HepG2 (cell line): ENCODE measurements at regions not wholly inside any gene's neighbourhood (a gene's known extent, or its start where the extent isn't known, plus 50 kb on each side); places are given as distances from the start of the nearest gene placed in this dataset.
A peak's percentile ranks its signal among the peaks of the same experiment; 100 is the strongest.

Experiments used
- ATAC-seq: fragments of 200-7000 bp; cut with Tn5 transposase; 3 replicates; pipeline ENCODE4 v1.9.1; 2020; ENCODE audit warnings: mild to moderate bottlenecking, moderate library complexity
- BruUV-seq: library from RNA; stranded (reverse); fragments of 400-500 nt; replicated peaks from 2 replicates; lab custom pipeline; 2021; lab: Mats Ljungman, UMichigan
- CTCF ChIA-PET: fragments of 300-600 bp; formaldehyde crosslinking; extraction: SDS; loops from one replicate; lab custom pipeline; 2021; ENCODE audit warnings: low total read pairs, inconsistent platforms, low intra/inter-chr PET ratio; lab: Yijun Ruan, JAX
- POLR2A ChIA-PET: fragments of 350-600 bp; sonication (Branson Sonifier 250); formaldehyde crosslinking; loops from one replicate; lab custom pipeline; 2020; ENCODE audit warnings: antibody characterized with exemption, inconsistent platforms; lab: Yijun Ruan, JAX
- DNase-seq: peaks from one replicate; pipeline ENCODE4 v3.0.0-alpha.2; 2015; ENCODE audit warnings: low spot score
- FAIRE-seq: peaks from 3 replicates; lab custom pipeline; 2011; peaks lifted over from hg19 to GRCh38; lab: Jason Lieb, UNC
- H2AFZ ChIP-seq: one replicate; pipeline ENCODE4 v1.6.1; 2011; ENCODE audit warnings: low read length, inconsistent platforms
- H3K27ac ChIP-seq: fragments of 300-600 bp; 3 replicates; pipeline ENCODE4 v1.8.0; 2011; ENCODE audit warnings: mixed run types, mild to moderate bottlenecking, mixed read lengths, low read length, inconsistent platforms; ENCODE audit not compliant: insufficient read depth; ENCODE audit errors: extremely low read length
- H3K27me3 ChIP-seq, 2 experiments: fragments of 200-600 bp in 1 of 2; 2 replicates in 1 of 2; 3 replicates in 1 of 2; pipeline versions ENCODE4 v1.6.0 to v1.8.0; 2011; ENCODE audit warnings: low read length in 2 of 2, mild to moderate bottlenecking in 2 of 2, moderate library complexity in 2 of 2, inconsistent platforms in 1 of 2; ENCODE audit not compliant: insufficient read depth in 2 of 2, control insufficient read depth in 1 of 2
- H3K36me3 ChIP-seq, 2 experiments: fragments of 200-600 bp in 1 of 2; replicated peaks in 1 of 2; 2 replicates in 1 of 2; 3 replicates in 1 of 2; pipeline versions ENCODE4 v1.5.1 to v1.8.0; 2011; ENCODE audit warnings: low read length in 2 of 2, inconsistent platforms in 1 of 2; ENCODE audit not compliant: insufficient read depth in 2 of 2, control insufficient read depth in 1 of 2
- H3K4me1 ChIP-seq: 2 replicates; pipeline ENCODE4 v1.5.1; 2012; ENCODE audit warnings: low read length, inconsistent platforms; ENCODE audit not compliant: insufficient read depth
- H3K4me2 ChIP-seq: 2 replicates; pipeline ENCODE4 v1.6.0; 2011; ENCODE audit warnings: low read depth, low read length, inconsistent platforms
- H3K4me3 ChIP-seq, 3 experiments: fragments of 200-600 bp in 1 of 3; sonication (generic), shearing (Covaris generic) in 1 of 3; replicated peaks in 1 of 3; 2 replicates each; pipeline ENCODE4 v1.5.1; 2011 to 2016; ENCODE audit warnings: low read length in 3 of 3, inconsistent platforms in 2 of 3, low read depth in 2 of 3, mild to moderate bottlenecking in 2 of 3, control low read depth in 1 of 3, mixed read lengths in 1 of 3; ENCODE audit not compliant: insufficient read depth in 1 of 3
- H3K79me2 ChIP-seq: one replicate; pipeline ENCODE4 v1.6.1; 2011; ENCODE audit warnings: low read length, inconsistent platforms; ENCODE audit not compliant: insufficient read depth
- H3K9ac ChIP-seq: 2 replicates; pipeline ENCODE4 v1.6.0; 2011; ENCODE audit warnings: mild to moderate bottlenecking, low read depth, low read length, inconsistent platforms; ENCODE audit not compliant: insufficient read depth
- H3K9me3 ChIP-seq: 2 replicates; pipeline ENCODE4 v1.5.1; 2012; ENCODE audit warnings: mild to moderate bottlenecking, low read length
- H4K20me1 ChIP-seq: 2 replicates; pipeline ENCODE4 v1.6.0; 2011; ENCODE audit warnings: inconsistent platforms, mild to moderate bottlenecking, low read length, moderate library complexity; ENCODE audit not compliant: insufficient read depth
- CCAR2 ChIP-seq: fragments of 200-400 bp; formaldehyde crosslinking; optimal IDR thresholded peaks from 2 replicates; pipeline ENCODE3; 2018; ENCODE audit warnings: low read depth, mild to moderate bottlenecking, low read length, moderate library complexity
- FOXC1 ChIP-seq: sonication (generic); formaldehyde crosslinking; IDR thresholded peaks from 2 replicates; pipeline ENCODE4 v1.8.0; 2022; ENCODE audit warnings: mild to moderate bottlenecking, missing genetic modification reagents, borderline replicate concordance
- NFYC ChIP-seq: IDR thresholded peaks from 2 replicates; pipeline ENCODE4 v1.6.1; 2016; ENCODE audit warnings: missing genetic modification reagents, missing compliant biosample characterization
- SSRP1 ChIP-seq: IDR thresholded peaks from 2 replicates; pipeline ENCODE4 v1.6.1; 2016; ENCODE audit warnings: control low read depth
- TEAD3 ChIP-seq: optimal IDR thresholded peaks from 2 replicates; pipeline ENCODE3; 2016; ENCODE audit warnings: borderline replicate concordance
- ZNF138 ChIP-seq: sonication (generic); formaldehyde crosslinking; IDR thresholded peaks from 2 replicates; pipeline ENCODE4 v1.5.0; 2020; ENCODE audit warnings: mild to moderate bottlenecking, low read depth, missing genetic modification reagents
- ZNF143 ChIP-seq: sonication (generic); formaldehyde crosslinking; IDR thresholded peaks from 2 replicates; pipeline ENCODE4 v1.4.0; 2020; ENCODE audit warnings: missing genetic modification reagents
- ZNF367 ChIP-seq: sonication (generic); formaldehyde crosslinking; IDR thresholded peaks from 2 replicates; pipeline ENCODE4 v1.4.0; 2020; ENCODE audit warnings: missing genetic modification reagents, borderline replicate concordance
- ZNF446 ChIP-seq: sonication (generic); formaldehyde crosslinking; IDR thresholded peaks from 2 replicates; pipeline ENCODE4 v1.5.0; 2020; ENCODE audit warnings: mild to moderate bottlenecking, missing genetic modification reagents
- ZNF749 ChIP-seq: sonication (generic); formaldehyde crosslinking; IDR thresholded peaks from 2 replicates; pipeline ENCODE4 v1.8.0; 2022; ENCODE audit warnings: mild to moderate bottlenecking, missing genetic modification reagents, moderate library complexity, borderline replicate concordance
- WGBS: methylation state at CpG from one replicate; pipeline ENCODE4 v1.1.6; 2017; ENCODE audit warnings: low lambda C conversion rate; 5-methylcytosine and 5-hydroxymethylcytosine counted together
- in situ Hi-C: cut with HindIII; loops from 2 replicates; pipeline ENCODE4 v1.10.0; 2017; ENCODE audit warnings: low pct_unique_long_range_greater_than_20kb; ENCODE audit not compliant: extremely low pct_ligation_motif_present
- intact Hi-C: fragments of 100-400 bp; cut with micrococcal nuclease; formaldehyde crosslinking; loops from one replicate; pipeline ENCODE4 v1.10.0; 2022; ENCODE audit not compliant: unreplicated experiment
- TF ChIP-seq, protein P1 (sequence below): sonication (generic); formaldehyde crosslinking; IDR thresholded peaks from 2 replicates; pipeline ENCODE4 v1.5.1; 2020; ENCODE audit warnings: mild to moderate bottlenecking, missing genetic modification reagents, moderate library complexity
- TF ChIP-seq, protein P2 (sequence below): sonication (generic); formaldehyde crosslinking; IDR thresholded peaks from 2 replicates; pipeline ENCODE4 v1.4.0; 2020; ENCODE audit warnings: missing genetic modification reagents

DNA sequence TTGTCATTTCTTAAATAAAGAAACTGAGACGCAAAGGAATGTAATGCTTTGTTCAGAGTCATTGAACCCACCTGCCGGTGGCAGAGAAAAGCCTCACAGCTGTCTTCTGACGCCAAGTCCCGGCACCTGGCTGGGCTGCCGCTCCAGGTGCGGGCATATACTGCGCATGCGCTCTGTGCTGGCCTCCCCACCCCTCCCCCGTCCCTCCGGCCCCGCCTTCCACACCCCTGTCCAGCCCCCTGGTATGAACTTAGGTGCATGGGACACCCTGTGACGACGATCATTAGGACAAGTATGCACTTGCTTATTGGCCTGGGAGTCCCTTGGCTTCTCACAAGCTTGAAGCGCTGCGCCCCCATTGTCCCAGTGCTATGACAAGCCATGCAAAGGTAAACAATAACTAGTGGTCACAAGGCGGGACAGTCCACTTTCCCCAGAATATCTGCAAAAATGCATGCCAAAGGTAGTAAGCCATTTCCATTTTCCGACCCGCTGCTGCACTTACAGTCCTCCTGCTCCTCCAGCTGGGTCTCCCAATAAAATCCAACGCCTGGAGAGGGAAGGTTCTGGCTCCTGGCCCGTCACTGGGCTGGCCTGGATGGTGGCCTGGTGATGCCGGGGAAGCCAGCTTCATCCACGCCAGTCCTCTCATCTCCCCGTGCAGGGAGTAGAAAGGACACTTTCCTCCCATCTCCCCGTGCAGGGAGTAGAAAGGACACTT lies 100.4 kb downstream of the PSMG1 start (continued):
- TF ChIP-seq, protein P1, sequence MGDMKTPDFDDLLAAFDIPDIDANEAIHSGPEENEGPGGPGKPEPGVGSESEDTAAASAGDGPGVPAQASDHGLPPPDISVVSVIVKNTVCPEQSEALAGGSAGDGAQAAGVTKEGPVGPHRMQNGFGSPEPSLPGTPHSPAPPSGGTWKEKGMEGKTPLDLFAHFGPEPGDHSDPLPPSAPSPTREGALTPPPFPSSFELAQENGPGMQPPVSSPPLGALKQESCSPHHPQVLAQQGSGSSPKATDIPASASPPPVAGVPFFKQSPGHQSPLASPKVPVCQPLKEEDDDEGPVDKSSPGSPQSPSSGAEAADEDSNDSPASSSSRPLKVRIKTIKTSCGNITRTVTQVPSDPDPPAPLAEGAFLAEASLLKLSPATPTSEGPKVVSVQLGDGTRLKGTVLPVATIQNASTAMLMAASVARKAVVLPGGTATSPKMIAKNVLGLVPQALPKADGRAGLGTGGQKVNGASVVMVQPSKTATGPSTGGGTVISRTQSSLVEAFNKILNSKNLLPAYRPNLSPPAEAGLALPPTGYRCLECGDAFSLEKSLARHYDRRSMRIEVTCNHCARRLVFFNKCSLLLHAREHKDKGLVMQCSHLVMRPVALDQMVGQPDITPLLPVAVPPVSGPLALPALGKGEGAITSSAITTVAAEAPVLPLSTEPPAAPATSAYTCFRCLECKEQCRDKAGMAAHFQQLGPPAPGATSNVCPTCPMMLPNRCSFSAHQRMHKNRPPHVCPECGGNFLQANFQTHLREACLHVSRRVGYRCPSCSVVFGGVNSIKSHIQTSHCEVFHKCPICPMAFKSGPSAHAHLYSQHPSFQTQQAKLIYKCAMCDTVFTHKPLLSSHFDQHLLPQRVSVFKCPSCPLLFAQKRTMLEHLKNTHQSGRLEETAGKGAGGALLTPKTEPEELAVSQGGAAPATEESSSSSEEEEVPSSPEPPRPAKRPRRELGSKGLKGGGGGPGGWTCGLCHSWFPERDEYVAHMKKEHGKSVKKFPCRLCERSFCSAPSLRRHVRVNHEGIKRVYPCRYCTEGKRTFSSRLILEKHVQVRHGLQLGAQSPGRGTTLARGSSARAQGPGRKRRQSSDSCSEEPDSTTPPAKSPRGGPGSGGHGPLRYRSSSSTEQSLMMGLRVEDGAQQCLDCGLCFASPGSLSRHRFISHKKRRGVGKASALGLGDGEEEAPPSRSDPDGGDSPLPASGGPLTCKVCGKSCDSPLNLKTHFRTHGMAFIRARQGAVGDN (CRISPR knock-in tag) = peak; percentile 71
- TF ChIP-seq TEAD3 (CRISPR knock-in tag) = peak; percentile 45
- TF ChIP-seq, all 625 proteins: peak for 9

DNA sequence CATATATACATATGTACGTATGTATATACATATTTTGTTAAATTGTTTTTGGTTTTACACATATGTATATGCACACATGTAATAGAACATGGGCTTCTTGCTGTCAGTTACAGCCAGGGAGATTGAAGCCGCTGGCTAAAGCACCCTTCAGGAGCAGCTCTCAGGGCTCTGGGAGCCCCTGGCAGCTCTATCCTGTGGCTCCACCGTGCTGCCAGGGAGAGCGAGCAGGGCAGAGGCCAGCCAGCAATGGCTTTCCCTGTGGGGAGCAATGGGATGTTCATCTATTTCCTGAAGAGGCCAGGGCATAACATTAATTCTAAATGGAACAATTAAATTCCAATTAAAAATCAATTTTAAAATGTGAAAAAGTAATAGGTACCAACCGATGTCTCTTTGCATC lies 102.9 kb downstream of the PSMG1 start:
- CTCF ChIA-PET = no interaction called here
- intact Hi-C loops = loop anchor here (5.0 to 10.0 kb wide), 2 partner anchors 46 to 348 kb away; no protein-coding TSS in a partner anchor

More for the DNA sequence above, 102.9 kb downstream of the PSMG1 start:
- Histone ChIP-seq H3K4me1 (peaks cover 85% of the 10 kb centered on the region), H3K36me3 (no peaks in the 10 kb centered on the region), H3K27me3 (no peaks in the 10 kb centered on the region), H3K4me3 (no peak overlapping the region), H4K20me1 (no peaks in the 10 kb centered on the region), H3K9ac (no peak overlapping the region), H3K9me3 (no peaks in the 10 kb centered on the region), H3K4me2 (no peak overlapping the region), H2AFZ (no peak overlapping the region), H3K27ac (no peak overlapping the region), H3K79me2 (no peaks in the 10 kb centered on the region)
- TF ChIP-seq, protein P2, sequence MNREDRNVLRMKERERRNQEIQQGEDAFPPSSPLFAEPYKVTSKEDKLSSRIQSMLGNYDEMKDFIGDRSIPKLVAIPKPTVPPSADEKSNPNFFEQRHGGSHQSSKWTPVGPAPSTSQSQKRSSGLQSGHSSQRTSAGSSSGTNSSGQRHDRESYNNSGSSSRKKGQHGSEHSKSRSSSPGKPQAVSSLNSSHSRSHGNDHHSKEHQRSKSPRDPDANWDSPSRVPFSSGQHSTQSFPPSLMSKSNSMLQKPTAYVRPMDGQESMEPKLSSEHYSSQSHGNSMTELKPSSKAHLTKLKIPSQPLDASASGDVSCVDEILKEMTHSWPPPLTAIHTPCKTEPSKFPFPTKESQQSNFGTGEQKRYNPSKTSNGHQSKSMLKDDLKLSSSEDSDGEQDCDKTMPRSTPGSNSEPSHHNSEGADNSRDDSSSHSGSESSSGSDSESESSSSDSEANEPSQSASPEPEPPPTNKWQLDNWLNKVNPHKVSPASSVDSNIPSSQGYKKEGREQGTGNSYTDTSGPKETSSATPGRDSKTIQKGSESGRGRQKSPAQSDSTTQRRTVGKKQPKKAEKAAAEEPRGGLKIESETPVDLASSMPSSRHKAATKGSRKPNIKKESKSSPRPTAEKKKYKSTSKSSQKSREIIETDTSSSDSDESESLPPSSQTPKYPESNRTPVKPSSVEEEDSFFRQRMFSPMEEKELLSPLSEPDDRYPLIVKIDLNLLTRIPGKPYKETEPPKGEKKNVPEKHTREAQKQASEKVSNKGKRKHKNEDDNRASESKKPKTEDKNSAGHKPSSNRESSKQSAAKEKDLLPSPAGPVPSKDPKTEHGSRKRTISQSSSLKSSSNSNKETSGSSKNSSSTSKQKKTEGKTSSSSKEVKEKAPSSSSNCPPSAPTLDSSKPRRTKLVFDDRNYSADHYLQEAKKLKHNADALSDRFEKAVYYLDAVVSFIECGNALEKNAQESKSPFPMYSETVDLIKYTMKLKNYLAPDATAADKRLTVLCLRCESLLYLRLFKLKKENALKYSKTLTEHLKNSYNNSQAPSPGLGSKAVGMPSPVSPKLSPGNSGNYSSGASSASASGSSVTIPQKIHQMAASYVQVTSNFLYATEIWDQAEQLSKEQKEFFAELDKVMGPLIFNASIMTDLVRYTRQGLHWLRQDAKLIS (CRISPR knock-in tag) = no peak
- TF ChIP-seq SSRP1 (CRISPR knock-in tag) (no peak), ZNF138 (CRISPR knock-in tag) (no peak), NFYC (CRISPR knock-in tag) (no peak), ZNF446 (CRISPR knock-in tag) (no peak), ZNF749 (CRISPR knock-in tag) (no peak), FOXC1 (CRISPR knock-in tag) (no peak), CCAR2 (no peak), ZNF143 (CRISPR knock-in tag) (no peak), ZNF367 (CRISPR knock-in tag) (no peak)
- ATAC-seq (no peak), DNase-seq (no peak), FAIRE-seq (no peak)
- BruUV-seq = no TSS peak
- WGBS = 97% methylated on average over 5 of the region's 5 CpGs
- in situ Hi-C loops = no loop called here
- POLR2A ChIA-PET = no interaction called here
